Breast epithelium (tissue), 3 donors: ENCODE measurements at regions not wholly inside any gene's neighbourhood (a gene's known extent, or its start where the extent isn't known, plus 50 kb on each side); places are given as distances from the start of the nearest gene placed in this dataset.

Experiments used
- POLR2A ChIP-seq: fragments of 450-650 bp; IDR thresholded peaks from one replicate; pipeline ENCODE4 v1.6.1; 2016; ENCODE audit warnings: antibody characterized with exemption, mild to moderate bottlenecking, moderate library complexity
- POLR2AphosphoS5 ChIP-seq, 3 donors: sonication (generic); formaldehyde crosslinking; IDR thresholded peaks; one replicate each; pipeline ENCODE4 v1.6.1; 2017; ENCODE audit warnings: antibody characterized with exemption in 3 of 3
- TF ChIP-seq, protein P1 (sequence below), 3 donors: fragments of 450-650 bp; IDR thresholded peaks; one replicate each; pipeline ENCODE4 v1.5.1; 2016 to 2017; ENCODE audit warnings: antibody characterized with exemption in 3 of 3, mild to moderate bottlenecking in 3 of 3, moderate library complexity in 3 of 3

DNA sequence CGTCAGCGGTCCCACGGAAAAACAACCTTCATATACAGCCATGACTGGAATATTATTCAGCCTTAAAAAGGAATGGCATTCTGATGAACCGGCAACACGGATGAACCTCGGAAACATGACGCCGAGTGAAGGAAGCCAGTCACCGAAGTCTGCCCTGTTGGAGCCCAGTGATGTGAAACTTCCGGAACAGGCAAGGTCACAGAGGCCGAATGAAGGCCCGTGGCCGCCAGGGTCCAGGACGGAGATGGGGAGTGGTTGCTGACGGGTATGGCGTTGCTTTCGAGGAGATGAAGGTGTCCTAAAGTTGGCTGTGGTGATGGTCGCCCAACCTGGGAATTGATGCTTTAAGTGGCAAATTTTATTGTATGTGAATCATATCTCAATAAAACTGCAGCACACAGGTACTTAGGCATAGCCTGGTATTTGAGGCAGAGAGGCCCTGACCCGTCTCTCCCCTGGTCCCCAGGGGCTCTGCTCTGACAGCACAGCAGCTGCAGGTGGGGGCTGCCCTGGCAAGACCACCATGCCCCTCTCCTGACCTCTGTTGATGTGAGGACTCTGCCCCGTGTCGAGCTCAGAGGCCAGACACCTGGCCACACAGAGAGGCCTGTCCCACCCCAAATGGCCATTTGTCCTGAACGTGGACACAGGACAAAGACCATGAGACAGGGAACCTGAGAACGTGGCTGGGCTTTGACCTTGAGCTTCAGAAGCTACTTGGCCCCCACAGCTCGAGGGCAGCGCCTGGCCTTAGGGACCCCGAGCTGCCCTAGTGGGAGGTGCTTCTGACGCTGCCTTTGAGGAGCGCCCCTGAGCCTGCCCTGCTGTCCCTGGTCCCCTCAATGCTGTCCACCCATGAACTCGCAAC is 1090.8 kb downstream of the BRD1 start:
- TF ChIP-seq, protein P1, sequence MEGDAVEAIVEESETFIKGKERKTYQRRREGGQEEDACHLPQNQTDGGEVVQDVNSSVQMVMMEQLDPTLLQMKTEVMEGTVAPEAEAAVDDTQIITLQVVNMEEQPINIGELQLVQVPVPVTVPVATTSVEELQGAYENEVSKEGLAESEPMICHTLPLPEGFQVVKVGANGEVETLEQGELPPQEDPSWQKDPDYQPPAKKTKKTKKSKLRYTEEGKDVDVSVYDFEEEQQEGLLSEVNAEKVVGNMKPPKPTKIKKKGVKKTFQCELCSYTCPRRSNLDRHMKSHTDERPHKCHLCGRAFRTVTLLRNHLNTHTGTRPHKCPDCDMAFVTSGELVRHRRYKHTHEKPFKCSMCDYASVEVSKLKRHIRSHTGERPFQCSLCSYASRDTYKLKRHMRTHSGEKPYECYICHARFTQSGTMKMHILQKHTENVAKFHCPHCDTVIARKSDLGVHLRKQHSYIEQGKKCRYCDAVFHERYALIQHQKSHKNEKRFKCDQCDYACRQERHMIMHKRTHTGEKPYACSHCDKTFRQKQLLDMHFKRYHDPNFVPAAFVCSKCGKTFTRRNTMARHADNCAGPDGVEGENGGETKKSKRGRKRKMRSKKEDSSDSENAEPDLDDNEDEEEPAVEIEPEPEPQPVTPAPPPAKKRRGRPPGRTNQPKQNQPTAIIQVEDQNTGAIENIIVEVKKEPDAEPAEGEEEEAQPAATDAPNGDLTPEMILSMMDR (IDR thresholded peaks at IDR 0.05): no peak
- no peak for TF ChIP-seq POLR2A
- no peak for TF ChIP-seq POLR2AphosphoS5 (IDR thresholded peaks at IDR 0.05)
